GM12864 (cell line): ENCODE measurements at regions not wholly inside any gene's neighbourhood (a gene's known extent, or its start where the extent isn't known, plus 50 kb on each side); places are given as distances from the start of the nearest gene placed in this dataset.

Experiments
- DNase-seq: peaks from one replicate; pipeline ENCODE4 v3.0.0-alpha.2; 2011; ENCODE audit warnings: low read depth
- H3K4me3 ChIP-seq: 2 replicates; pipeline ENCODE4 v1.5.1; 2011; ENCODE audit warnings: mild to moderate bottlenecking, low read depth, low read length, control low read depth
- CTCF ChIP-seq: IDR thresholded peaks from 2 replicates; pipeline ENCODE4 v1.5.1; 2011; ENCODE audit warnings: low read depth, mild to moderate bottlenecking, moderate library complexity, low read length, control low read depth, inconsistent platforms; ENCODE audit errors: missing control alignments

- H3K4me3 ChIP-seq, result no peak overlapping the region
- DNase-seq, result no peak
- TF ChIP-seq CTCF, result no peak
Measured at GRCh38 chr21:17003763-17004373, 509.0 kb upstream of the CXADR start.

GRCh38 chr21:17032141-17032655, 480.6 kb upstream of the CXADR start:
- TF ChIP-seq CTCF, result no peak
- no peak for DNase-seq
- no peak overlapping the region for H3K4me3 ChIP-seq

GRCh38 chr21:17044696-17045095, 468.1 kb upstream of the CXADR start:
- no peak for TF ChIP-seq CTCF
- H3K4me3 ChIP-seq, result no peak overlapping the region
- DNase-seq, result no peak

- H3K4me3 ChIP-seq, result no peak overlapping the region
- no peak for DNase-seq
- TF ChIP-seq CTCF, result no peak
Measured at GRCh38 chr21:17045214-17045853, 467.5 kb upstream of the CXADR start.

- no peak overlapping the region for H3K4me3 ChIP-seq
- TF ChIP-seq CTCF, result no peak
- no peak for DNase-seq
Measured at GRCh38 chr21:17048974-17049373, 463.9 kb upstream of the CXADR start.

- no peak overlapping the region for H3K4me3 ChIP-seq
- no peak for TF ChIP-seq CTCF
- no peak for DNase-seq
Measured at GRCh38 chr21:17050156-17050555, 462.7 kb upstream of the CXADR start.

- no peak for DNase-seq
- no peak overlapping the region for H3K4me3 ChIP-seq
- TF ChIP-seq CTCF, result no peak
Measured at GRCh38 chr21:17050646-17051045, 462.2 kb upstream of the CXADR start.
